Limb (tissue), 2 donors: ENCODE measurements at regions not wholly inside any gene's neighbourhood (a gene's known extent, or its start where the extent isn't known, plus 50 kb on each side); places are given as distances from the start of the nearest gene placed in this dataset.
A peak's percentile ranks its signal among the peaks of the same experiment; 100 is the strongest.

ENCODE experiments used
- DNase-seq, 2 donors: peaks; one replicate each; pipeline ENCODE4 v3.0.0-alpha.2; 2016; ENCODE audit errors: extremely low spot score in 2 of 2

DNA sequence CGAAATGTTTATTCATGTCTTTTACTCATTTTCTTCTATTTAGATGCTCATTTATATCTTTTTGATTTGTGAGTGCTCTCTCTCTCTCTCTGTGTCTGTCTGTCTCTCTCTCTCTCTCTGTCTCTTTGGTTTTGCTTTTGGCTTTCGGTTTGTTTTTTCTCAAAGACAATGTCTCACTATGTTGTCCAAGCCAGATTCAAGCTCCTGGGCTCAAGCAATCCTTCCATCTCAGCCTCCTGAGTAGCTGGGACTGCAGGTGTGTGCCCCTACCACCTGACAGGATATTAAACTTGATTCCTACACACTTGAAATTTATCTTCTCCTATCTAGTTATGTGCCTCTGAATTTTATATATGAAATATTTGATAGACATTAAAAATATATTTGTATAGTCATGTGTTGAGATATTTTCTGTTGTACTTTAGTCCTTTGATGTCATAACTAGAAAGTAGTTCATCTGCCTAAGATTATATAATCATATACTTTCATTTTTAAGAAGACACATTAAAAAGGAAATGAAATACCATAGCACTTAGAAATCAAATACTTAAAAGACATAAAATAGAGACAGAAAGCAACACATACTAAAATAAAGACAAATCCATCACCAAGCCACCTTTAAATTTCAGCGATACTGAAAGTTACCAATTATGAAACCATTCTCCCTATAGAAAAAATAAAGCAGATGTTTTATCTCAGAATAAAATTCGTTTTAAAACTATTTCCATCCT, 68.1 kb upstream of the SFMBT2 start:
- DNase-seq: no peak

DNA sequence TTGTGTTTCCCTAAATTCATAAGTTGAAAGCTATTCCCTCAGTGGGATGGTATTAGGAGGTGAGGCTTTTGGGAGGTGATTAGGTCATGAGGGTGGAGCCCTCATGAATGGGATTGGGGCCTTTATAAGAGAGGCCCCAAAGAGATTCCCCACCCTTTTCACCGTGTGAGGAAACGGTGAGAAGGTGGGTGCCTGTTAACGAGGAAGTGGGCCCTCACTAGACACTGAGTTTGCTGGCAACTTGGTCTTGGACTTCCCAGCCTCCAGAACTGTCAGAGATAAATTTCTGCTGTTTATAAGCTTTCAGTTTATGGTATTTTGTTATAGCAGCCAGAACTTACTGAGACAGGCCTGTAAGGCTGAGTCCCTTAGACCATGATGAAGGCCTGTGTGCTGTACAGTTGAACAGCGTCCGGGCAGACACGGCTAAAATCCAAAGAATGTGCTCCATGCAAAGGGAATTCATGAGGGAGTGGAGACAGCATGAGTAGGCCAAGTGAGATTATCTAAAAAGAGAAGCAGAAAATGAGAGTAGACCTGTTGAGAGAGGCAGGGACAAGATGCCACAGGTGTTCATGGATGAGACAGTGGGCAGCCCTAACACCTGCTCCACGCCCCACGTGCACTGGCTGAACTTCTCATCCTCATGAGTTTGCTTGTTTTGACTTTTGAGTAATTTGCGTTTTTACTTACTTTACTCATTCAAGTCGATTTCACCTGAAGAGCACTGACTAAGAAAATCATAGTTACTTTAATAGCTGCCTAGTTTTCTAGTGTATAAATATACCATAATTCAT, 66.9 kb upstream of the SFMBT2 start:
- no peak for DNase-seq

DNA sequence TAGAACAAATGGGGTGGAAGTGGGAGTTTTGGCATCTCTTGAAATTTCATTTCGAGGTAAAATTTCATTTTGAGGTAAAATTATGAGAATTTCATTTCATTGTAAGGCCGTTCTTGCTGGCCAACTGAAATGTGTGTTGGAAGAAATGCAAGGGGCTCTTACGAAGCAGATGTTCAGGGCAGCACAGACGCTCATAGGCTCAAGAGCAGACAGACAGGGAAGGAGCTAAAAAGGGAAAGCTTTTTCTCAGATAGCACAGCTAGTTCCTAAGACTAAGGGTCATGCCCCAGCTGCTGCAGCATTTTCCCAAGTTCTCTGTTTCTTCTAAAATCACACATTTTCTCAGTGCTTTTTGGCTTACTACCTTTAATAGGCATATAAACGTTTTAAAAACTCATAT, 65.1 kb upstream of the SFMBT2 start:
- DNase-seq: peak in 1 of 2 donors; percentile 34

DNA sequence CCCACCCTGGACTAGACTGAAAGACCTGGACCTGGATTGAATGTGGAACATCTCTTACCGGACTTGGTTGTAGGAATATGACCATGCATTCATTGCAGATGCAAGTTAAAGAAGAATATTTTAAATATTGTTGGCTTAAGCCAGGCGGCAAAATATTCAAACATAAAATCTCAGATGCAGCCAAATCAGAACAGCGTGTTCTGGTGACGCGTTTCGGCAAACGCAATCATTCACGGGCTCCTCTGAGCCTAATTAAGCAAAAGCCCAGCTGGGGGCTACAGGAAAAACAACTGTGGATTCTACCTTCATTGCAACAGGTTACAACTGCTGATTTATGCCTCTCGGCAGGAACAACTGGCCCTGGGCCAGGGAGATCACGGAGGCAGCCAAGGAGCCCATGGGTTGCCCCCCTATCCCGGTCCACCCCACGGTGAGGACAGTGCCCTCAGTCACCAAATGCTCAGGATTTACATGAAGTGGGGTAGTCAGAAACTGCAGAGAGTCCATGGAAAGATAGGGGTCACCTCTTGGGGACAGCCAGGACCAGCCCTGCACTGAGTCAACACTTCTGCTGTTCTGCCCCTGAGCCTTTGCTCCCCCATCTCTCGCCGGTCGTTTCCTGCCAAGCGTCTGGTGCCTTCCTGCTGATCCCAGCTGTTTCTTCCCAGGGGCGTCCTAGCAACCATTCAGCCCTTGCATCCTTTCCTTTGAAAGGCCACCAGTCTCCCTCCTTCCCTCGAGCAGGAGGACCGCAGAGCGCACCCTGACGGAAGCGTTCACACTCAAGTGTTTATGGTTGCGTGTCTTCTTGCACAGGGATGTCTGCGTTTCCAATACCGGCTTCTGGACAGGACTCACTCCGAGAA, 64.4 kb upstream of the SFMBT2 start:
- peak; percentile 67 to 74 for DNase-seq

DNA sequence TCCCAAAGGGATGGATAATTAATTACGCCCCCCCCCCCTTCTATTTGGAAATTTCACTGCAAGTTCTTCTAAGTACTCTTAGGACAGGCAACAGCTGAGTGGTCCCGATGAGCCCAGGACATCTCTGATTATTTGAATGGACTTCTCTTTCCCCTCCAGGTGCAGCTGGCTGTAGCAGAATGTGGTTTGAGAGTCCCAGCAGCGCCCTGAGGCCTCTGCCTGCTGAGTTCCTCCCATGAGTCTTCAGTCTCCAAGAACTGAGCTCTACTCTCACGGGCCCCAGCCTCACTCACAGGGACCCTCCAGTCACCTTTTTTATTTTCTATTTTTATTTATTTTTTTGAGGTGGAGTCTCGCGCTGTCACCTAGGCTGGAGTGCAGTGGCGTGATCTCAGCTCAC, 63.6 kb upstream of the SFMBT2 start:
- no peak for DNase-seq

DNA sequence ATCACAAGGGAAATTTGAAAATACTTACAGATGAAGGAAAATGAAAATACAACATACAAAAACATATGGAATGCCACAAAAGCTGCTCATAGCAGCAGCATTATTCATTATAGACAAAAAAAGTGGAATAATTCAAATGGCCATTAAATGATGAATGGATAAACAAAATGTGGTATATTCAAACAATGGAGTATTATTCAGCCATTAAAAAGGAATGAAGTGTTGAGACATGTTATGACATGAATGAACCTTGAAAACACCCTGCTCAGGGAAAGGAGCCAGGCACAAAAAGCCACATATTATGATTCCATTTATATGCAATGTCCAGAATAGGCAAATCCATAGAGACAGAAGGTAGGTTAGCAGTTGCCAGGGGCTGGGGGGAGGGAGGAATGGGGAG, 62.6 kb upstream of the SFMBT2 start:
- no peak for DNase-seq

DNA sequence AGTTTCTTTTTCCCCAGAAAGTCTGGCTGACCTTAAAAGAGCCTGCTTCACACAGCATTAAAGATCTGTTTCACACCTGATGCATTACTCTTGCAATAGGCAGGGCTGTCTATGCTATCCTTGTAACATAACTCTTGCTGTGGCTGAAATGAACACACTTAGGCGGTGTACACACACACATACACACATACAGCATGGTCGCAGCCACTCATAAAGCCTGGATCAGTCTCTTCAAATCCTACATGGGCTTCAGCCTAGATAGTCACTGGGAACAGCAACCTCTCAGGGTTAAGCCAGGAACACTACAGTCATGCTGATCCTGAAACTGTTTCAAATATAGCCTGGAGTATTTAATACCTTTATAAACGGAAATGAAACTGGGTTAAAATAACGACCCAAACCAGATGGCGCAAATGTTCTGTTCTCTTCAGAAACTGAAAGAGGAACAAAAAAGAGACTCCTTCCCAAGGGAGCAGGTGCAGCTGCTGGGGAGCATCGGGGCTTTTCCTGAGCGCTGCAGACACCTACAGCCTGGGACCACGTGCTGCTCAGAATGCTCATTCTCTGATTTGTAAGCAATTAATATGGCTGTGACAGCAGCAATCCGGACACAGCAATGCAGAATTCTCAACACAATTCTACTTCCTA, 61.0 kb upstream of the SFMBT2 start:
- DNase-seq: no peak

DNA sequence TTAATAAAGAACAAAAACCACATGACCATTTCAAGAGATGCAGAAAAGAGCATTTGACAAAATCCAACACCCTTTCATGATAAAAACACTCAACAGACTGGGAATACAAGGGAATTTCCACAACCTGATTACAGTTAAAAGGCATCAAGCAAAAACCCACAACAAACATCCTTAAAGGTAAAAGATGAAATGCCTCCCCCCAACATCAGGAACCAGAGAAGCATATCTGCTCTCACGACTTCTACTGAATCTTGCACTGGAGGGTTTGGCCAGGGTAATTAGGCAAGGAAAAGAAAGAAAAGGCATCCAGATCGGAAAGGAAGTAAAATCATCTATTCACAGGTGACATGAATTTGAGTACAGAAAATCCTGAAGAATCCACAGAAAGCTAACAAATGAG, 59.5 kb upstream of the SFMBT2 start:
- DNase-seq: no peak

DNA sequence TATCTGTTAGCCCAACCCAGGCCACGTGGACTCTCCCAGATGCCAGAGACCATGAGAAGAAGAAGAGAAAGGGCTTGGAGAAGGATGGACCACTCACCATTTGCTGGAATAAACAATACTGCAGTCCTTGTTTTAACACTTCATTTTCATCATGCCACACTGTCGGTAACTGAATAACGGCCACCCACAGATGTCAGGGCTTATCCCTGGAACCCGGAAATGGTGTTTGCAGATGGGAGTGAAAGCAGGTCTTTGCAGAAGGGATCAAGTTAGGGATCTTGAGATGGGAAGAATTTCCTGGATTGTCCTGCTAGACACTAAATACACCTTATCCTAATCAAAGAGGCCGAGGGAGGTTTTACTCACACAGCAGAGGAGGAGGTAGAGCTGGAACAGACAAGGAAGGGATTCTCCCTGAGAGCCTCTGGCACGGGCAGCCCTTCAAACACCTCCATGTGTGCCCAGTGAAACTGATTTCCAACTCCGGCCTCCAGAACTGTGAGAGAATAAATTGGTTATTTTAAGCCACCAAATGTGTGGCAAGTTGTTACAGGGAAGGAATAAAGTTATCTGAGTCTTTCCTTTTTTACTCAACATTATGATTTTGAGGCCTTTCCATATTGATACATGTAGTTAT, 56.3 kb upstream of the SFMBT2 start:
- DNase-seq: no peak

DNA sequence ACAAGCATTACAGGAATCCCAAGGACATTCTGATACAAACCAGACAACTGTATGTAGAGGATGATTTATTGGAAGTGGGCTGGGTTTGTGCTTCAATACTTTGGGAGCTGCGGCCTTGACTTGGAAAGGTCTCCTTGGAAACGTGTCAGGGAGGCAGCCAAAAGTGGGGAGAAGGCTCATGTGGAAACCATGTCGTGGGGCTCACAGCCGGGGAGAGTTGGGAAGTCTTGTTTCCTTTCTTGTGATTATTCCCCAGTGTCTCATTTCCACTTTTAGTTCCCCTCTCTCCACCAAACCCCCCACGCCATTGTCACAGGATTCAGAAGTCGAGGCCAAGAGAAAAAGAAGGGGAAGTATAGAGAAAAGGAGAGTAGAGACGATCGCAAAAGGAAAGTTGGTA, 53.9 kb upstream of the SFMBT2 start:
- DNase-seq: no peak
